Fibroblast of lung (primary cell): ENCODE measurements at regions not wholly inside any gene's neighbourhood (a gene's known extent, or its start where the extent isn't known, plus 50 kb on each side); places are given as distances from the start of the nearest gene placed in this dataset.
"Not testable (repeated sequence)": the region's sequence is repeated elsewhere in the genome, so short reads cannot be mapped to it uniquely, and the experiment has no call there.

Source experiments
- DNase-seq, 2 donors: peaks; one replicate each; pipeline versions ENCODE4 v3.0.0 to v3.0.0-alpha.2; 2010; ENCODE audit warnings: low read depth in 2 of 2
- H2AFZ ChIP-seq: 2 replicates; pipeline ENCODE4 v1.5.1; 2012; ENCODE audit warnings: low read length, control low read depth, inconsistent platforms
- H3K27ac ChIP-seq: 2 replicates; pipeline ENCODE4 v1.5.1; 2011; ENCODE audit warnings: low read length, control low read depth; ENCODE audit not compliant: insufficient read depth
- H3K27me3 ChIP-seq: 2 replicates; pipeline ENCODE4 v1.5.1; 2011; ENCODE audit warnings: mild to moderate bottlenecking, low read length; ENCODE audit not compliant: control insufficient read depth, insufficient read depth
- H3K36me3 ChIP-seq: 2 replicates; pipeline ENCODE4 v1.5.1; 2011; ENCODE audit warnings: low read length; ENCODE audit not compliant: control insufficient read depth, insufficient read depth
- H3K4me1 ChIP-seq: 2 replicates; pipeline ENCODE4 v1.5.1; 2011; ENCODE audit warnings: low read length; ENCODE audit not compliant: control insufficient read depth, insufficient read depth; ENCODE audit errors: extremely low read depth
- H3K4me2 ChIP-seq: 2 replicates; pipeline ENCODE4 v1.5.1; 2011; ENCODE audit warnings: low read length, control low read depth; ENCODE audit not compliant: insufficient read depth; ENCODE audit errors: extremely low read depth
- H3K4me3 ChIP-seq, 4 experiments: fragments of 200-600 bp in 1 of 4; sonication (generic) in 1 of 4; replicated peaks in 1 of 4; 2 replicates each; pipeline ENCODE4 v1.5.1; 2011 to 2016; ENCODE audit warnings: low read length in 4 of 4, low read depth in 3 of 4, mild to moderate bottlenecking in 3 of 4, control low read depth in 2 of 4, inconsistent platforms in 1 of 4, mixed read lengths in 1 of 4; ENCODE audit not compliant: insufficient read depth in 1 of 4; ENCODE audit errors: control extremely low read depth in 1 of 4
- H3K79me2 ChIP-seq: 2 replicates; pipeline ENCODE4 v1.5.1; 2012; ENCODE audit warnings: mild to moderate bottlenecking, low read length, inconsistent platforms; ENCODE audit not compliant: control insufficient read depth, insufficient read depth
- H3K9ac ChIP-seq: 2 replicates; pipeline ENCODE4 v1.5.1; 2011; ENCODE audit warnings: mild to moderate bottlenecking, low read length, control low read depth; ENCODE audit not compliant: insufficient read depth
- H3K9me3 ChIP-seq: 2 replicates; pipeline ENCODE4 v1.5.1; 2012; ENCODE audit warnings: low read depth, low read length; ENCODE audit not compliant: control insufficient read depth, insufficient read depth
- H4K20me1 ChIP-seq: 2 replicates; pipeline ENCODE4 v1.5.1; 2011; ENCODE audit warnings: low read length; ENCODE audit not compliant: control insufficient read depth, insufficient read depth; ENCODE audit errors: extremely low read depth
- EZH2 ChIP-seq: IDR thresholded peaks from 2 replicates; pipeline ENCODE4 v1.5.1; 2012; ENCODE audit warnings: low read length, control low read depth, mild to moderate bottlenecking; ENCODE audit errors: missing control alignments
- TF ChIP-seq, protein P1 (sequence below), 2 donors: IDR thresholded peaks in 1 of 2; conservative IDR thresholded peaks in 1 of 2; 1 replicate in 1 of 2; 2 replicates in 1 of 2; pipeline ENCODE4 v1.5.1; 2011 to 2012; ENCODE audit warnings: low read length in 2 of 2, control low read depth in 1 of 2, inconsistent platforms in 1 of 2, low read depth in 1 of 2, mild to moderate bottlenecking in 1 of 2

GRCh38 chr15:20144333-20145036 is 397.1 kb downstream of the GOLGA6L6 start:
- not testable (repeated sequence) for DNase-seq, H3K36me3 ChIP-seq, H2AFZ ChIP-seq, H3K4me1 ChIP-seq, H3K9ac ChIP-seq, H3K27me3 ChIP-seq, H4K20me1 ChIP-seq, H3K4me2 ChIP-seq, H3K79me2 ChIP-seq, H3K9me3 ChIP-seq, H3K4me3 ChIP-seq, H3K27ac ChIP-seq

GRCh38 chr15:20142906-20143305 is 398.7 kb downstream of the GOLGA6L6 start:
- H3K36me3 ChIP-seq, H2AFZ ChIP-seq, H3K9me3 ChIP-seq, H3K9ac ChIP-seq, H4K20me1 ChIP-seq, H3K27ac ChIP-seq, H3K27me3 ChIP-seq, H3K4me2 ChIP-seq, H3K4me1 ChIP-seq, DNase-seq, H3K4me3 ChIP-seq, H3K79me2 ChIP-seq: not testable (repeated sequence)

DNA sequence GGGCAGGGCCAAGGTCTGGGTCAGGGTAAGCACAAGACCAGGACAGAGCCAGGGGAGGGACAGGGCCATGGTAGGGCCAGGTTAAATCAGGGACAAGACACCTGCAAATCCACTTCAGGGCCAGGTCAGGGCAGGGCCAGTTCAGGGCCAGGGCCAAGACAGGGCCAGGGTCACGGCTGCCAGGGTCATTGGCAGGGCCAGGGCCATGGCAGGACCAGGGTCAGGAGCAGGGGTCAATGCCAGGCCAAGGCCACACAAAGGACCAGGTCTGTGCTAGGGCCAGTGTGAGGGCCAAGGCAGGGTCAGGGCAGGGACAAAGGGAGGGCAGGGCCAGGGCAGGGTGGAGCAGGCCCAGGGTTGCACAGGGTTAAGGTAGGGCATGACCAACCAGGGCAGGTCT is 399.2 kb downstream of the GOLGA6L6 start:
- not testable (repeated sequence) for H3K9me3 ChIP-seq, H2AFZ ChIP-seq, H3K9ac ChIP-seq, H3K4me3 ChIP-seq, H4K20me1 ChIP-seq, H3K79me2 ChIP-seq, H3K36me3 ChIP-seq, H3K27ac ChIP-seq, H3K4me2 ChIP-seq, DNase-seq, H3K4me1 ChIP-seq, H3K27me3 ChIP-seq

DNA sequence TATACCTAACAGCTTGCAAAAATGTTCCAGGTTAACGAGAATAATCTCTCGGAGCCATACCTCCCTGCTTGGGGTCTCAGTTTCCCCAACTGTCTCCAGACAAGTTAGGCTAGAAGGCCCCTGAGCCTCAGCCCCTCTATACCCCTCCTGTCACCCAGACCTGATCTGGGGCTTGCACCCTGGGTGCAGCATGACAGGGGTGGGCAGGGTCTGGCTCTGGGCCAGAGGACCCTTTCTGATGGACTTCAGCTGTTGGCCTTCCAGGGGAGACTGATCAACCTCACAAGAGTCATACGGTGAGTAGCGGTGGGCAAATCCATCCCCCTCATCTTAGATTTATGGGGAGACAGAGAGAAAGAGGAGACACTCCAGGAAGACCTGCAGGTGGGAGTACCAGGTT is 416.9 kb downstream of the GOLGA6L6 start:
- not testable (repeated sequence) for H3K4me3 ChIP-seq, H3K4me1 ChIP-seq, H3K36me3 ChIP-seq, H3K9me3 ChIP-seq, H3K9ac ChIP-seq, H3K27me3 ChIP-seq, DNase-seq, H3K79me2 ChIP-seq, H3K27ac ChIP-seq, H4K20me1 ChIP-seq, H3K4me2 ChIP-seq, H2AFZ ChIP-seq

DNA sequence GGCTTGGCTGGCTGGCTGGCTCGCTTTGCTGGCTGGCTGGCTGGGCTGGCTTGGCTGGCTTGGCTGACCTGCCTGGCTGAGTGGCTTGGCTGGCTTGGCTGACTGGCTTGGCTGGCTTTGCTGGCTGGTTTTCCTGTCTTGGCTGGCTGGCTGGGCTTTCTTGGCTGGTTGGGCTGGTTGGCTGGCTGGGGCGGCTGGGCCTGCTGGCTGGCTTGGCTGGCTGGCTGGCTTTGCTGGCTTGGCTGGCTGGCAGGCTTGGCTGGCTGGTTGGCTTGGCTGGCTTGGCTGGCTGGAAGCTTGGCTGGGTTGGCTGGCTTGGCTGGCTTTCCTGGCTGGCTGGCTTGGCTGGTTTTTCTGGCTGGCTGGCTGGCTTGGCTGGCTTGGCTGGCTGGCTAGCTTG is 435.6 kb downstream of the GOLGA6L6 start:
- H3K27ac ChIP-seq, result no peak overlapping the region
- no peaks in the 10 kb centered on the region for H3K79me2 ChIP-seq
- H3K36me3 ChIP-seq, result no peaks in the 10 kb centered on the region
- H2AFZ ChIP-seq, result no peak overlapping the region
- no peaks in the 10 kb centered on the region for H3K9me3 ChIP-seq
- no peak overlapping the region for H3K4me3 ChIP-seq
- H3K27me3 ChIP-seq, result no peaks in the 10 kb centered on the region
- H4K20me1 ChIP-seq, result no peaks in the 10 kb centered on the region
- H3K9ac ChIP-seq, result no peak overlapping the region
- TF ChIP-seq, protein P1, sequence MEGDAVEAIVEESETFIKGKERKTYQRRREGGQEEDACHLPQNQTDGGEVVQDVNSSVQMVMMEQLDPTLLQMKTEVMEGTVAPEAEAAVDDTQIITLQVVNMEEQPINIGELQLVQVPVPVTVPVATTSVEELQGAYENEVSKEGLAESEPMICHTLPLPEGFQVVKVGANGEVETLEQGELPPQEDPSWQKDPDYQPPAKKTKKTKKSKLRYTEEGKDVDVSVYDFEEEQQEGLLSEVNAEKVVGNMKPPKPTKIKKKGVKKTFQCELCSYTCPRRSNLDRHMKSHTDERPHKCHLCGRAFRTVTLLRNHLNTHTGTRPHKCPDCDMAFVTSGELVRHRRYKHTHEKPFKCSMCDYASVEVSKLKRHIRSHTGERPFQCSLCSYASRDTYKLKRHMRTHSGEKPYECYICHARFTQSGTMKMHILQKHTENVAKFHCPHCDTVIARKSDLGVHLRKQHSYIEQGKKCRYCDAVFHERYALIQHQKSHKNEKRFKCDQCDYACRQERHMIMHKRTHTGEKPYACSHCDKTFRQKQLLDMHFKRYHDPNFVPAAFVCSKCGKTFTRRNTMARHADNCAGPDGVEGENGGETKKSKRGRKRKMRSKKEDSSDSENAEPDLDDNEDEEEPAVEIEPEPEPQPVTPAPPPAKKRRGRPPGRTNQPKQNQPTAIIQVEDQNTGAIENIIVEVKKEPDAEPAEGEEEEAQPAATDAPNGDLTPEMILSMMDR (conservative IDR thresholded peaks at IDR 0.05 in 1 of 2, IDR thresholded peaks at IDR 0.05 in 1 of 2; ENCODE audit: low read depth in 1 of 2, low read length in 2 of 2), result no peak
- no peak for TF ChIP-seq EZH2
- no peak for DNase-seq
- no peak overlapping the region for H3K4me2 ChIP-seq
- H3K4me1 ChIP-seq, result no peaks in the 10 kb centered on the region

- H4K20me1 ChIP-seq, H3K27me3 ChIP-seq, H3K9me3 ChIP-seq, H3K9ac ChIP-seq, H3K79me2 ChIP-seq, H3K4me1 ChIP-seq, H3K27ac ChIP-seq, H2AFZ ChIP-seq, H3K4me3 ChIP-seq, H3K4me2 ChIP-seq, DNase-seq, H3K36me3 ChIP-seq: not testable (repeated sequence)
These were observed 436.3 kb downstream of the GOLGA6L6 start for GRCh38 chr15:20105011-20105990.
